ENCODE measurements at regions not wholly inside any gene's neighbourhood (a gene's known extent, or its start where the extent isn't known, plus 50 kb on each side); places are given as distances from the start of the nearest gene placed in this dataset.

GRCh38 chr2:186919296-186919695 lies 70.3 kb upstream of the ZSWIM2 start:
- DNase-seq: no peak

- no peak for DNase-seq
Measured at GRCh38 chr2:186918495-186918894, 69.5 kb upstream of the ZSWIM2 start.

- no peak for DNase-seq
Measured at GRCh38 chr2:186917866-186918265, 68.9 kb upstream of the ZSWIM2 start.

- no peak for DNase-seq
Measured at GRCh38 chr2:186913870-186914269, 64.9 kb upstream of the ZSWIM2 start.

GRCh38 chr2:186912979-186913378 lies 64.0 kb upstream of the ZSWIM2 start:
- DNase-seq: no peak

GRCh38 chr2:186911551-186912085 lies 62.6 kb upstream of the ZSWIM2 start:
- no peak for DNase-seq

GRCh38 chr2:186910996-186911395 lies 62.0 kb upstream of the ZSWIM2 start:
- DNase-seq: no peak

GRCh38 chr2:186909095-186909494 lies 60.1 kb upstream of the ZSWIM2 start:
- no peak for DNase-seq

- DNase-seq: no peak
Measured at GRCh38 chr2:186907897-186908296, 58.9 kb upstream of the ZSWIM2 start.

GRCh38 chr2:186903216-186903615 lies 54.2 kb upstream of the ZSWIM2 start:
- no peak for DNase-seq

All from NCI-H187 treated with DMSO at 0.1 percent for 48 hours (cell line).